HG03460 (cell line): ENCODE measurements at regions not wholly inside any gene's neighbourhood (a gene's known extent, or its start where the extent isn't known, plus 50 kb on each side); places are given as distances from the start of the nearest gene placed in this dataset.
"Not testable (repeated sequence)": the region's sequence is repeated elsewhere in the genome, so short reads cannot be mapped to it uniquely, and the experiment has no call there.

Experiments used
- ATAC-seq: cut with Tn5 transposase; IDR thresholded peaks from one replicate; pipeline ENCODE4 v1.9.1; 2021; ENCODE audit not compliant: unreplicated experiment

DNA sequence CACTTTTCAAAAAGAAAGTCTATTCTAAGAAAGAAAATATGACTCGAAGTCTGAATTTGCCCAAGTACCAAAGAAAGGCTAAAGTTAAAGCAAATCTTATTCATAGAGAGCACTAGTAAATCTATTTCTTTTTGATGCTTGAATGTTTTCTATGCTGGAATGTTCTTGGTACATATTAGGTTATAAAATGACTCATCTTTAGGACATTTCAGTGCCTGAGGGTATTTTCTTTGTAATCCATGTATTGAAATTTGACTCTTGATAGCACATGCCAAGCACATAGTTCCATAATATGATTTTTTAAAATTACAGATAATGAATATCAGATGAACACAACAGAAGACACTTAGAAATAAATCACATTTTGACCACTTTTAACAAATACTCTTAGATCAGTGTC lies 232.8 kb downstream of the TRIML1 start:
- no peak for ATAC-seq

DNA sequence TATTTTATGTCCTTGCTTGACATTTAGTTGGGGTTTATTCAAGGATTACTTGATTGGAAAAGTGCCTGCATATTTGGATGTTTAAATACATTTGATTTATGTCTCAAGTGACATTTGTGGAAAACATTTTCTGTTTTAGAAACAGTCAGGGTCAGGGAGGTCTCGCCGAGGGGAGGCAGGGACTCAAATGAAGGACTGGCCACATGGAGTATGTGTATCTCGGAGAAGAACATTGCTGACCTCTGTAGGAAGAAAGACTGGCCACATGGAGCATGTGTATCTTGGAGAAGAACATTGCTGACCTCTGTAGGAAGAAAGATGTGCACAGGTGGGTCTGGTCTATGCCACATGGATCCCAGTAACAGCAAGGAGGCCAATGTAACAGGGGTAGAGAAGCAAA lies 233.6 kb downstream of the TRIML1 start:
- ATAC-seq: no peak

DNA sequence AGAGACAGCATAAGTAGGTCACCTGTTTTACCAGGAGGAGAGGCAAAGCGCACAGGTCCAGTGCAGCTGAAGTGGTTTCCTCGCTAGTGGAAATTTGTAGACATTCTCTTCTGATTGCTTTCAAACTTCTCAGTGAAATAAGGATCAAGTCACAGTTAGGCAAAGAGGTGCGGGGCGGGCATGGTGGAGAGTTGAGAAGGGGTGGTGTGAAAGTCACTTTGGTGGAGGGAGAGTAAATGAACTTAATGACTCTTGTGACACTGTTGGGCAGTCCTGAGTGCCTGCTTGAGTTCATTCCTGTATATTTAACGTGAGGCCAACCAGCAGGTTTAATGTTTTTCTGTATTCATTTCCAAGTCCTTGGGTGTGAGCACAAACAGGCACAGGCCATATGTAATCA lies 235.6 kb downstream of the TRIML1 start:
- no peak for ATAC-seq

DNA sequence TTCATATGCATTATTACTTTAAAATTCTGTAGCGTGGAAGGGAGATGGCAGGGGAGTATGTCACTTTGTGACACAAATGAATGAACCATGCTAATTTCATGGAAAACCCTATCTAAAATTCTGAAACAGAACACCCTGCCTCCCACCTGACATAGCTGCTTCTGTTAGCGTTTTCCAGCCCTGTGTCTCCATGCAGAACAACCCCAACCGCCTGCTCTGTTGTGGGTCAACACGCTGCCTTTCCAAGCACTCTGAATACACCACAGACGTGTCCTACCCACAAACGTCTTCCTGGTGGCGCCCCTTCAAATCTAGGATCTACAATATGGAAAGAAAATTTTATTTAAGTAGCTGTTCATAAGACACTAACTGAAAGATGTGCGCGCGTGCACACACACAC lies 238.6 kb downstream of the TRIML1 start:
- ATAC-seq: no peak

DNA sequence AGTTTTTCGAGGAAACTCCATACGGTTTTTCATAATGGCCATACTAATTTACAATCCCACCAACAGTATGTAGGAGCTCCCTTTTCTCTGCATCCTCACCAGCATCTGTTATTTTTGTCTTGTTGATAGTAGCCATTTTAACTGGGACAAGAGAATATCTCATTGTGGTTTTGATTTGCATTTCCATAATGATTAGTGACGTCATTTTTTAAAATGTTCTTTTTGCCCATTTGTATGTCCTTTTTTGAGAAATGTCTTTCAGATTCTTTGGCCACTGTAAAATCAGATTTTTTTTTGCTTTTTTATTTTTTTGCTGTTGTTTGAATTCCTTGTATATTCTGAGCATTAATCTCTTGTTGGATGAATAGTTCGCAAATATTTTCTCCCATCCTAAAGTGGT lies 243.9 kb downstream of the TRIML1 start:
- ATAC-seq: no peak

DNA sequence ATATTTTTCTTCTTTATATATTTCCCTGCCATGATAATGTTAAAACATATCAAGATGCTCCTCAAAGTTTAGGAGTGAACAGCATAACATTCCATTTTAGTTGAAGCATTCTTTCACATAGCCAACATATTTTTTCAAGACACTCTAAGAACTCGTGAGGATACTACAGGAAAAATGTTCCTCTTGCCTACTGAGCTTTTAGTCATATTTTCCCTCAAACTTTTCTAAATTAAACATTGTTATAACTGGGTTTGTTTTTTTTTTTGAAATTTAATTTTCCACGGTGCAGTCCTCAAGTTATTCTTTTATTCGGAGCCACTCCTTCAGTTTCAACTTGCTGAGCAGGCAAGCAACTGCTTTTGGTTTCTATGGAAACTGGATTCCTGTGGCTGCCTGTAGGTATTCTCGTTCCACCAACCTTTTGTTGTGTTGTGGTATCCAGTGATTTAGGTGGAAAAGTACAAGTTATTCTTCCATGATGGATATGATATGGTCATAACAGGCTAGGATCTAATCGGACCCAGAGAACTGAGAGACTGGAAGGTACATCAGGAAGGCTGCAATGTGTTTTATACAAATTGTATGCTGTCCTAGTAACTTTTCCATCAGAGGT lies 248.0 kb downstream of the TRIML1 start:
- no peak for ATAC-seq

DNA sequence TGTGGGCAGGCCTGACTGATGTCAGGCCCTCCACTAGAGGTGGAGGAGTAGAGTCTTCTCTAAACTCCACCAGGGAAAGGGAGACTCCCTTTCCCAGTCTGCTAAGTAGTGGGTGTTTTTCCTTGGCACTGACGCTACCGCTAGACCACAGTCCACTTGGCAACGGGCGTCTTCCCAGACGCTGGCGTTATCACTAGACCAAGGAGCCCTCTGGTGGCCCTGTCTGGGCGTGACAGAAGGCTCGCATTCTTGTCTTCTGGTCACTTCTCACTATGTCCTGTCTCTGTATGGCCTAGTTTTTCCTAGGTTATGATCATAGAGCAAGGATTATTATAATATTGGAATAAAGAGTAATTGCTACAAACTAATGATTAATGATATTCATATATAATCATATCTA lies 252.1 kb downstream of the TRIML1 start:
- not testable (repeated sequence) for ATAC-seq

DNA sequence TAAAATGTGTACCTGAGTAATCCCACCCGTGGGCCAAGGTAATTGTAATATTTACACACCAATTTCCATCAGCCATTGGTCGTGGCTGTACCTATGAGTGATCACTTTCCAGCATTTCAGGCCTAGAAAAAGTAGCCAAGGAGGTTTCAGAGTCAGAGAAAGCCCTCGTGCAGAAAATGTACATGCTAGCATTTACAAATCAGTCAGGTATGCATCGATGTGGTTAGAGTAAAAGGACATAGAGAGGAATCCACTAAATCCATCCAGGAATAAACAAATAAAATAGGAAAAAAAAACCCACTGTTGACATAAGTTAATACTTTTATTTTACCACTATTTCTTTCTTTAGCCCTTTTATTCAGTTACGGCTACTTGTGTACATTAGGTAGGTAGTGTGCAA lies 256.8 kb downstream of the TRIML1 start:
- ATAC-seq: no peak

DNA sequence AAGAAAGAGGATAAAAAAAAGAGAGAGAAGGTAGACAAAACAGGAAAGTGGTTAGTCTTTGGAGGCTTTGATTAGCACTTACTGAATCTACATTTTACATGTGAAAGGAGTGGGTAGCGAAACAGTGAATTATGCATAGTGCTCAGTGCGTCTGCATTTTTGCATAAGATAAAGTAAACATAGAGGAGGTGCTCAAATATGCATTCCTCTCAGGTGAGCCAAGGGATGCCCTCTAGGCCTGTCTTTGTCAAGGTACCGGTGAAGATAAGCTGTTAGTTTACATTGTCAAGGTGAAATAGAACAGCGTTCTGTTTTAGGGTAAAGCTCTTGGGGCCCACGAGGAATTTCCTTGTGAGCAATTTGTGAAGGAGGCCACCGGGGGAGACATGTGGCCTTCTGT lies 260.6 kb downstream of the TRIML1 start:
- no peak for ATAC-seq

DNA sequence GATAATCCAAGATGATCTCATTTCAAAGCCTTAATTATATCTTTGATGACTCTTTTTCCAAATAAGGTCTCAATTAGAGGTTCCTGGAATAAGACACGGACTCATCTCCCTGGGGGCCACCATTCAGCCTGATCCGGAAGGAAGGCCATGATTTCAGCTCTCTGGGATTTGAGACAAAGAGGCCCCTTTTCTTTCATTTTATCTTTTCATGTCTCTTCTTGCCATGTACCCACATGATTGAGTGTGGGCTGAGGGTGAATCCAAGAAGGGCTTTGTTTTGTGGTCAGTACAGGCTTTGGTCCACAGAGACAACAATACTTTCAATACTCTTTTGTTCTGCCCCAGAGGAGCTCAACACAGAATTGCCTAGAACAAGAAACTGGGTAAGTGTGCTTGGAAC lies 261.2 kb downstream of the TRIML1 start:
- no peak for ATAC-seq

DNA sequence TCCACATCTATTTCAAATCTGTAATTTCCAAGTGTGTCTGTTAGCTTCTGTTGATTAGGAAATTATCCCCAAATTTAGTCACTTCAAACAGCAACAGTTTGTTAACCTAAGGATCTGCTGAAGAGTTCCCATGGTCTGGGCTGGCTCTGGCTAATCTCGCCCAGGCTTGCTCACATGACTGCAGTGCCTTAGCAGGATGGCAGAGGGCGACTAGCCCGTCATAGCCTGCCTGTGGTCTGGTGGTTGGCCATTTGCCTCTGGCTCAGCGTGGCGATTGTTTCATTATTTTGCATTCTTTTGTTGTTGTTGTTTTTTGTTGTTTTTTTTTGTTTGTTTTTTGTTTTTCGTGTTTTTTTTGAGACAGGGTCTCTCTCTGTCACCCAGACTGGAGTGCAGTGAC lies 264.0 kb downstream of the TRIML1 start:
- ATAC-seq: no peak

DNA sequence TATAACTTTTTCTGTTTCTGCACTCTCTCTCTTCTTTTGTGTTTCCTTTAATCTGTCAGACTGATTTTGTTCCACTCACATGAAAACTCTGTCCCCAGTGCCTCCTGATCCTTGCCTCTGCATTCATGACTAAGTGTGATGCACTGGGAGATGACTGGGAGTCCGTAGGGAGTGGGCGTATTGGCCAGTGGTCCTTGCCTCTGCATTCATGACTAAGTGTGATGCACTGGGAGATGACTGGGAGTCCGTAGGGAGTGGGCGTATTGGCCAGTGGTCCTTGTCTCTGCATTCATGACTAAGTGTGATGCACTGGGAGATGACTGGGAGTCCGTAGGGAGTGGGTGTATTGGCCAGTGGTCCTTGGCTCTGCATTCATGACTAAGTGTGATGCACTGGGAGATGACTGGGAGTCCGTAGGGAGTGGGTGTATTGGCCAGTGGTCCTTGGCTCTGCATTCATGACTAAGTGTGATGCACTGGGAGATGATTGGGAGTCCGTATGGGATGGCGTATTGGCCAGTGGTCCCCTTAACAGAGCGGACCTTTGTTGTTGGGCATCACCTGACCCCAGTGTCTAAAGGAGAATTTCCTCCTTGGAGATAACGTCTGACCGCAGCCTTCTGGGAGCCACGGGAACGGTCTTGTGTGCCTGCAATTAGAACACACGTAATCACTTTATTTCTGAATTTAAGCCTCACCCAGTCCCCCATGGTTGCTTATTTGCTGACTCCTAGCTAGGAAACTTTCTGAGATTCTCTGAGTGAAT lies 266.0 kb downstream of the TRIML1 start:
- ATAC-seq: not testable (repeated sequence)

DNA sequence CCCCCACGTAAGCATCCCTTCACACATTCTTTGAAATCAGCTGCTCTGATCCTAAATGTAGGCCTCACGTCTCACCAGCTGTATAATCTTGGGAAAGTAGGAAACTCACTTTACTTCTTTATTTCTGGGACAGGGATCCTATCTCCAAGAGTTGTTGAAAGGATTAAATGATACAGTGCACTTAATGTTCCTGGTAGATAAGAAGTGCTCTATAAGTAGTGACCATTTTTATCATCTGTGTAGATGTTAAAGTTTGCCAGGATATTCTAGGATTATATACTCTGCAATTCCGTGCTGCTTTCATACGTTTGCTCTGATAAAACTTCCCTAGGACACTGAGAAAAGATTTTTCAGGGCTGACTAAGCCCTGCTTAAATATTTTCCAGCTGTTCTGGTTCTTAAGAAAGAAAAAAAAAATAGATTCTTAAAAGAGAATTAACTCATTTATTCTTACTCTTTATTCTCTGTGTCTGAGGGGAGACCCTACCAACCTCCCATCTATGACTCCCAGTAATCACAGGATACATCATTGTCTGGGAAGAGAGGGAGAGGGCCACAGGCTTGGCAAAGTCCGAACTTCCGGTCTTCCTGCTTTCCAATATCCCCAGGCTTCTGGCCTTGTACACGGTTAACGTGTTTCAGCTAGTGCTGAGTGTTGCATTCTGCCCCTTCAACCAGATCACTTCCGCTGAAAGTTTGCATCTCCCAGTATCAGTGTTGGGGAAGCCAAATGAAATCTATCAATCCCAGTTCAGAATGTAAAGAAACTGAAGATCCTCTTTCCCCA lies 269.2 kb downstream of the TRIML1 start:
- no peak for ATAC-seq

DNA sequence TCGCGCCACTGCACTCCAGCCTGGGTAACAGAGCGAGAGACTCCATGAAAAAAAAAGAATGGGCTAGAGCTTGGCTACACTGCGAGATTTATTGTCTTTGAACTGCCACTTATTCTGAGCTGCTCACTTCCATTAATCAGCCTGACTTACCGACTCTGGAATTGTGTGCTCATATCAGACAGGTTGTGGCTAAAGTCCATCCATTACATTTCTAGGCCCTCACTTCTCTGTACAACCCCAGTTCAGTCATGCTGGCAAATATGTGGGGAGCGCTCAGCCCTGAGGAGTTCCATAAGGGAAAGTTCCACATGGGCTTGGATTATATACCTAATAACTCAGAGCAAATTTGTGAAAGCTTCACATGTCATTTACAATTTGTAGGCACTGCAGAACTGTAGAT lies 270.6 kb downstream of the TRIML1 start:
- ATAC-seq: no peak

DNA sequence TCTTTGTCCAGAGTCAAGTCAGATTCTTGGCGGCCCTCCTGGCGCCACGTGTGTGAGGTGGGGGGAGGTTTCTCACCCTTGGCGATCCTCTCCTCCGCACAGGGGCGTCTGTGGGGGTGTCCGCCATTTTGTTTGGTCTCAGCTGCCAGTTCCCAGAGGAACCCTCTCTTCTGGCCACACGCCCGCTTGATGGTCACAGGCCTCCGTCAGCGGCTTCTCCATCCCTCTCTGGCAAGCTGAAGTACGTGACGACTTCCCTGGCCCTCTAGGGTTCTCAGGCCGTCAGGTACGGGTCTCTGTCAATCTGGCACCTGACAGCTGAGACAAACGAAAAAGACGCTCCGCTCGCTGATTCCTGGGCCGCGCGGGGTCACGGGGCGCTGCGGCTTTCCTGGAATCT lies 272.6 kb downstream of the TRIML1 start:
- no peak for ATAC-seq

DNA sequence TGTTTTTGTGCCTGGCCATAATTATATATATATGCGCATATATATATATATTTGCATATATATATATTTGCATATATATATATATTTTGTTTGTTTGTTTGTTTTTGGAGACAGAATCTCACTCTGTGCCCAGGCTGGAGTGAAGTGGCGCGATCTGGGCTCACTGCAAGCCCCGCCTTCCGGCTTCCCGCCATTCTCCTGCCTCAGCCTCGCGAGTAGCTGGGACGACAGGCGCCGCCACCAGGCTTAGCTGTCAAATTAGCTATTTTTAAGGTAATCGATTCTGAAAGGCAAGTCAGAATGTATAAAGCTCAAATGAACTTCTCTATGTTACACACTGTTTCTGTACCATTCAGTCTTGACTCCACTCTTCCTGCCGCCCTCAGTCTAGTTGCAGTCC lies 273.3 kb downstream of the TRIML1 start:
- ATAC-seq: no peak

DNA sequence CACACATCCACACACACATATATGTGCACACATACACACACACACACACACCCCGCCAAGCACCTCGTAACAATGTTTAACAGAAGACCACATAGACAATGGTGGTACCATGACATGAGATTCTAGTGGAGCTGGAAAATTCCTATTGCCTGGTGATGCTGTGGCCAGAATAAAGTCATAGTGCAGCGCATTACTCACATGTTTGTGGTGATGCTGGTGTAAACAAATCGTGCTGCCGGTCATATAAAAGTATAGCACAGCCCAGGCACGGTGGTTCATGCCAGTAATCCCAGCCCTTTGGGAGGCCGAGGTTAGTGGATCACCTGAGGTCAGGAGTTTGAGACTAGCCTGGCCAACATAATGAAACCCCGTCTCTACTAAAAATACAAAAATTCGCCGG lies 275.2 kb downstream of the TRIML1 start:
- ATAC-seq: no peak

DNA sequence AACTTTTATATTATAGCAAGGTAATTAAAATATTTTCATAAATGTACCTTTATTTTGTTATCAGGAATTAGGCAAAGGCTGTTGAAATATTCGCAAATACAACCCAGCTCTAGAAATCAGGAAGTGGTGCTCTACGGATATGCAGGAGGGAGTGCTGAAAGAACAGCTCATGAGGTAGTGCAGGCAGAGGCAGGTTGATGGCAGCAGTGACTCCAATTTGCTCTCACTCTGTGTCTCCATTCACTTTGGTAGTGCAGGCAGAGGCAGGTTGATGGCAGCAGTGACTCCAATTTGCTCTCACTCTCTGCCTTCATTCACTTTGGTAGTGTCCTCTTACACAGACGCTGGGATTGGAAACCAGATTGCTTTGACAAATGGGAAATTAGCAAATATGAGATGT lies 277.9 kb downstream of the TRIML1 start:
- ATAC-seq: no peak

DNA sequence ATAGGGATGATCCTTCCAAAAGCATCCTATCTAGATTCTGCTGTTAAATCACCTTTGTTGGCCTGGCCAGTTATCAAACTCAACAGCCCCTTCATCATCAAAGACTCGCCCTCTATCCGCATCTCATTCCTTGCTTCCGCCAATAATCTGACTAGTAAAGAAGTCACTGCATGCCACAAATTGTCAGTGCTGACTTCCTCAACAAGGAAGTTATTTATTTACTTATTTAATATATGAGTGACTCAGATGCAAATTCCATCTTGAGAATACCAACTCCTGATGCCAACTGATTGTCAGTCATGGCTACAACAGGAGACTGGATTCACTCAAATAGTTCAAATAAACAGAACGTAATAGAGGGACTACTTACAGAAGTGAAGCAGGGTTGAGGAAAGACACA lies 283.8 kb downstream of the TRIML1 start:
- ATAC-seq: no peak

DNA sequence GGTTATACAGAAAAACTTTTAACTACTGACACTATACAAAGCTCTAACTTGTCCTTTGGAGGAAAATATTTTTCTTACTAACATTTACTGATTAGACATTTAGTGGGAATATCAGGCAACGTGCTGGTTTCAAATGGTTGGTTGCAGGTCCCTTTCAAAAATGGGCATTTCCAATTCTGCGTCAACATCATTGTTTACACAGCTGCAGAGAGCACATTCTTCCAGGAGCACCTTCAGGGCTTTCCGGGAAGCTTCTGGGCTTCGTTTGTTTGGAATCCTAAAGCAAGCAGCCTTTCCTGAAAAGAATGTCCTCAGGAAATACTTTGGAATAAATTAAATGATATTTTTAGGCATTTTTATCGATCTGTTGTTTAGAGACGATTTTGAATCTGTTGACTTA lies 289.7 kb downstream of the TRIML1 start:
- ATAC-seq: no peak

DNA sequence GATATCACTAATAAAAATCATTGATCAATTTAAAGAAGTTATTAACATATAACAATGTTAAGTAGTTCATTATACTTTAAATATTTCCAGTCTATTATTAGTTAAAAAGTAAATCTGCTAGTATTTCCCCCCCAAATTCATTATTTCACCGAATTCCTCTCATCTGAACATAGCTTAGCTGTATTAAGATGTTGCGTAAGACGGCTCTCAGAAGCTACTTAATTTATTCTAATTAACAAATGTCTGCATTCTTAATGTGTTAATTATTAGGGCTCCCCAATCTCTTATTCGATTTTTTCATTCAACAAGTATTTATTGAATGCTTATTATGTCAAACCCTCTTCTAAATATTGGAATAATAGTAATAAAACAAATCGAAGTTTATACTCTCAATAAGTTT lies 290.7 kb downstream of the TRIML1 start:
- no peak for ATAC-seq

DNA sequence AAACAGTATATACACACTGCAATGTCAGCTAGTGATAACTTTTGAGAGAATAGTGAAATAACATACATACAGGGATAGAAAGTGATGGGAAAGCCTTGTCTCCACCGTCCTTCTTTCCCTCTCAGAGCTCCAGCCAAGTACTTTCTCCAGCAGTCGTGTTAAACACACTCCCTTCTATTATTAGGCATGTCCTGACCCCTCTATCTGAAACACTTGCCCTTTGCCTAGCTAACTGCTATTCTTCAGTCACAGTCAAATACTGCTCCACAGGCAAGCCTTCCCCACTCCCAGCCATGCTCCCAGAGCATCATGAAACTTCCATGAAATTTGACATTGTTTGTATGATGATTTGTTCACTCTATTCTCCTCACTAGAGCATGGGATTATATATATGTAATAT lies 291.1 kb downstream of the TRIML1 start:
- ATAC-seq: no peak
